ENCODE measurements at regions not wholly inside any gene's neighbourhood (a gene's known extent, or its start where the extent isn't known, plus 50 kb on each side); places are given as distances from the start of the nearest gene placed in this dataset.

GRCh38 chr14:97620066-97620465, 822.9 kb downstream of the VRK1 start:
- Mint-ChIP-seq H3K4me1 (no peaks in the 10 kb centered on the region), H3K27ac (no peak overlapping the region), H3K9me3 (peaks cover 3% of the 10 kb centered on the region), H3K27me3 (no peaks in the 10 kb centered on the region), H3K4me3 (no peak overlapping the region), H3K36me3 (no peaks in the 10 kb centered on the region)
- no peak for ATAC-seq

- H3K27me3 Mint-ChIP-seq: no peaks in the 10 kb centered on the region
- no peaks in the 10 kb centered on the region for H3K36me3 Mint-ChIP-seq
- peaks cover 3% of the 10 kb centered on the region for H3K9me3 Mint-ChIP-seq
- no peak overlapping the region for H3K4me3 Mint-ChIP-seq
- H3K27ac Mint-ChIP-seq: no peak overlapping the region
- ATAC-seq: no peak
- no peaks in the 10 kb centered on the region for H3K4me1 Mint-ChIP-seq
Observed at GRCh38 chr14:97624985-97625384, 827.8 kb downstream of the VRK1 start.

- H3K4me3 Mint-ChIP-seq: no peak overlapping the region
- no peak for ATAC-seq
- H3K27ac Mint-ChIP-seq: no peak overlapping the region
Observed at GRCh38 chr14:97625477-97625876, 828.3 kb downstream of the VRK1 start.

GRCh38 chr14:97626088-97626487, 828.9 kb downstream of the VRK1 start:
- ATAC-seq: no peak
- Mint-ChIP-seq H3K36me3 (no peaks in the 10 kb centered on the region), H3K27ac (no peak overlapping the region), H3K27me3 (no peaks in the 10 kb centered on the region), H3K4me3 (no peak overlapping the region), H3K9me3 (peaks cover 3% of the 10 kb centered on the region), H3K4me1 (no peaks in the 10 kb centered on the region)

More at GRCh38 chr14:97625477-97625876, 828.3 kb downstream of the VRK1 start:
- Mint-ChIP-seq H3K27me3 (no peaks in the 10 kb centered on the region), H3K4me1 (no peaks in the 10 kb centered on the region), H3K36me3 (no peaks in the 10 kb centered on the region), H3K9me3 (peaks cover 3% of the 10 kb centered on the region)

GRCh38 chr14:97630249-97630648, 833.1 kb downstream of the VRK1 start:
- Mint-ChIP-seq H3K36me3 (no peaks in the 10 kb centered on the region), H3K4me3 (no peak overlapping the region), H3K4me1 (peaks cover 6% of the 10 kb centered on the region), H3K27ac (no peak overlapping the region), H3K9me3 (no peaks in the 10 kb centered on the region), H3K27me3 (no peaks in the 10 kb centered on the region)
- ATAC-seq: no peak

- H3K27me3 Mint-ChIP-seq: no peaks in the 10 kb centered on the region
- H3K27ac Mint-ChIP-seq: no peak overlapping the region
- peaks cover 2% of the 10 kb centered on the region for H3K9me3 Mint-ChIP-seq
- peaks cover 6% of the 10 kb centered on the region for H3K4me1 Mint-ChIP-seq
- ATAC-seq: no peak
- H3K36me3 Mint-ChIP-seq: no peaks in the 10 kb centered on the region
- H3K4me3 Mint-ChIP-seq: no peak overlapping the region
Observed at GRCh38 chr14:97633131-97633738, 836.1 kb downstream of the VRK1 start.

GRCh38 chr14:97634751-97635150, 837.6 kb downstream of the VRK1 start:
- Mint-ChIP-seq H3K27me3 (no peaks in the 10 kb centered on the region), H3K36me3 (no peaks in the 10 kb centered on the region), H3K4me1 (peaks cover 6% of the 10 kb centered on the region), H3K9me3 (peaks cover 2% of the 10 kb centered on the region), H3K4me3 (peak overlapping the region; percentile 11), H3K27ac (no peak overlapping the region)
- no peak for ATAC-seq

GRCh38 chr14:97638864-97639263, 841.7 kb downstream of the VRK1 start:
- Mint-ChIP-seq H3K4me3 (no peak overlapping the region), H3K27me3 (no peaks in the 10 kb centered on the region), H3K4me1 (peaks cover 6% of the 10 kb centered on the region), H3K36me3 (no peaks in the 10 kb centered on the region), H3K9me3 (peaks cover 5% of the 10 kb centered on the region), H3K27ac (no peak overlapping the region)
- ATAC-seq: no peak

GRCh38 chr14:97640031-97640430, 842.8 kb downstream of the VRK1 start:
- Mint-ChIP-seq H3K27ac (no peak overlapping the region), H3K36me3 (no peaks in the 10 kb centered on the region), H3K9me3 (peaks cover 7% of the 10 kb centered on the region), H3K4me1 (peaks cover 3% of the 10 kb centered on the region), H3K4me3 (no peak overlapping the region), H3K27me3 (no peaks in the 10 kb centered on the region)
- ATAC-seq: no peak

GRCh38 chr14:97641827-97642226, 844.6 kb downstream of the VRK1 start:
- no peak for ATAC-seq
- Mint-ChIP-seq H3K27me3 (no peaks in the 10 kb centered on the region), H3K27ac (no peak overlapping the region), H3K36me3 (no peaks in the 10 kb centered on the region), H3K4me1 (no peaks in the 10 kb centered on the region), H3K9me3 (peaks cover 5% of the 10 kb centered on the region), H3K4me3 (no peak overlapping the region)

- Mint-ChIP-seq H3K27ac (no peak overlapping the region), H3K4me1 (no peaks in the 10 kb centered on the region), H3K36me3 (no peaks in the 10 kb centered on the region), H3K9me3 (peaks cover 5% of the 10 kb centered on the region), H3K27me3 (no peaks in the 10 kb centered on the region), H3K4me3 (no peak overlapping the region)
- no peak for ATAC-seq
Observed at GRCh38 chr14:97642631-97643030, 845.4 kb downstream of the VRK1 start.

- Mint-ChIP-seq H3K27ac (no peak overlapping the region), H3K27me3 (no peaks in the 10 kb centered on the region), H3K4me1 (no peaks in the 10 kb centered on the region), H3K4me3 (no peak overlapping the region), H3K9me3 (peaks cover 8% of the 10 kb centered on the region), H3K36me3 (no peaks in the 10 kb centered on the region)
- no peak for ATAC-seq
Observed at GRCh38 chr14:97644365-97644764, 847.2 kb downstream of the VRK1 start.

- no peaks in the 10 kb centered on the region for H3K36me3 Mint-ChIP-seq
- no peak overlapping the region for H3K27ac Mint-ChIP-seq
- H3K27me3 Mint-ChIP-seq: no peaks in the 10 kb centered on the region
- H3K4me1 Mint-ChIP-seq: no peaks in the 10 kb centered on the region
- H3K4me3 Mint-ChIP-seq: no peak overlapping the region
- ATAC-seq: no peak
- peaks cover 3% of the 10 kb centered on the region for H3K9me3 Mint-ChIP-seq
Observed at GRCh38 chr14:97649752-97650151, 852.6 kb downstream of the VRK1 start.

- Mint-ChIP-seq H3K4me1 (no peaks in the 10 kb centered on the region), H3K4me3 (no peak overlapping the region), H3K9me3 (no peaks in the 10 kb centered on the region), H3K27me3 (no peaks in the 10 kb centered on the region), H3K36me3 (no peaks in the 10 kb centered on the region), H3K27ac (no peak overlapping the region)
- no peak for ATAC-seq
Observed at GRCh38 chr14:97655169-97655948, 858.2 kb downstream of the VRK1 start.

- Mint-ChIP-seq H3K4me1 (no peaks in the 10 kb centered on the region), H3K4me3 (no peak overlapping the region), H3K9me3 (peaks cover 4% of the 10 kb centered on the region), H3K36me3 (no peaks in the 10 kb centered on the region), H3K27me3 (no peaks in the 10 kb centered on the region), H3K27ac (no peak overlapping the region)
- no peak for ATAC-seq
Observed at GRCh38 chr14:97657609-97658008, 860.4 kb downstream of the VRK1 start.

GRCh38 chr14:97687944-97688630, 890.9 kb downstream of the VRK1 start:
- Mint-ChIP-seq H3K4me1 (no peaks in the 10 kb centered on the region), H3K27me3 (no peaks in the 10 kb centered on the region), H3K9me3 (peaks cover 3% of the 10 kb centered on the region), H3K36me3 (no peaks in the 10 kb centered on the region), H3K27ac (no peak overlapping the region), H3K4me3 (no peak overlapping the region)
- ATAC-seq: no peak

Measured in stimulated activated memory B cell treated with anti-CD40 and anti-IgM and Interleukin-4, amounts not matched to agents 10 μg/mL and 1 μg/mL and 100 μg/mL, for 72 hours (primary cell).